Smooth muscle cell of the brain vasculature (primary cell): ENCODE measurements at regions not wholly inside any gene's neighbourhood (a gene's known extent, or its start where the extent isn't known, plus 50 kb on each side); places are given as distances from the start of the nearest gene placed in this dataset.
A peak's percentile ranks its signal among the peaks of the same experiment; 100 is the strongest.

Experiments used
- DNase-seq: peaks from one replicate; pipeline ENCODE4 v3.0.0-alpha.2; 2012; ENCODE audit warnings: low read depth, low spot score

- DNase-seq: no peak
Measured at GRCh38 chr15:62544446-62544845, 379.4 kb upstream of the C2CD4B start.

DNA sequence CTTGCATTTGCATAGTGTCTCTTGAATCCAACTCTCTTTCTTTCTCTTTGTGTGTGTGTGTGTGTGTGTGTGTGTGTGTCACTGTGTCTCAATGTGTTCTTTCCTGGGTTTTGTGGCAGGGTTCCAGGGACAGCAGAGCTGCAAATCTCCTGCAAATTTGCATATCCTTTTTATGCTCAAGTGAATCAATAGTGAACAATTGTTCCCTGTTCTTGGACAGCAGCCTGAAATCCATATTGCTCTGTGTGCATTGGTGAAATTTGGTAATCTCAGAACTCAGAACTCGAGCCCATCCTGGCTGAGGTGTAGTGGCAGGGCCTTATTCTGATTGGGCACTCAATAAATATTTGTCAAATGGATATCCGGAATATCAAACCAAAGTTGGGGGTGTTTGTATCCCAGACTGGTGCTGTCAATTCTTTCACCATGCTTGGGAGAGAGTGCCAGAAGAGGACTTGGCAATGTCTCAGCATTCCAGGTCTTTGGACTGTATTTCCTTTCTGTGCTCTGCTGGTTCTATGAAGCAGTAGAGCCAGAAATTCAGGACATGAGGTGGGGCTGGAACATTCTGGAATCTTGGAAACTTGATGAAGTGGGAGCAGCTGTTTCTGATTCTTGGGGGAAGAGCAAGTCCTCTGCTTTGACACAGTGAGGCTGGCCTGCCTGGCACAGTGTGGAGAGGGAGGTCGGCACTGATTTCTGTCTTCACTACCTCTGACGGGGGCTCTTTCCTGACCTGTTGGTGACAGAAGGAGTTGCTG is 380.6 kb upstream of the C2CD4B start:
- no peak for DNase-seq

- DNase-seq: no peak
Measured at GRCh38 chr15:62546628-62547027, 381.5 kb upstream of the C2CD4B start.

- DNase-seq: no peak
Measured at GRCh38 chr15:62547584-62547983, 382.5 kb upstream of the C2CD4B start.

DNA sequence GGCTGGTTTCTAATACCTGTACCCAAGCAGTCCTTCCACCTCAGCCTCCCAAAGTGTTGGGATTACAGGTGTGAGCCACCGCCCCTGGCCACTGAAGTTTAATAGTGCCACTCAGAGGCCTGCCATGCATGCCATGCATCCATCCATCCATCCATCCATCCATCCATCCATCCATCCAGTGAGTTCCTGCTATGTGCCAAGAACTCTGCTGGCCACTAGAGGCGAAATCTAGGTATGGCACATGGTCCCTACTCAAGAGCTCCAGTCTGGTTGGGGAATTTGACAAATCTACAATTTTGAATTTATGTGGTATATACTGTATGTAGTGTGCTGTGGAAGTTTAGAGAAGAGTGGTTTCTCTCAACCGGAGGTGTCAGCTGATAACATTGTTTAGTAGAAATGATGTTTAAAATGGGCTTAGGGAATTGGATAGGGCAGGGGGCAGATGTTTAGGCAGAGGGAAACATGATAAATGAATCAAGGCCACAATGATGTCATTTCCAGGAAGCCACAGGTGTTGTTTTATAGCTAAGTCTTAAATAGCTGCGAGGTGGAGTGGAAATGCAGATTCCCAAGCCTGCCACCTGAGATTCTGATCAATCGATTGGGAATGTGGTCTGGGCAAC is 384.4 kb upstream of the C2CD4B start:
- no peak for DNase-seq

- no peak for DNase-seq
Measured at GRCh38 chr15:62550106-62550505, 385.0 kb upstream of the C2CD4B start.

DNA sequence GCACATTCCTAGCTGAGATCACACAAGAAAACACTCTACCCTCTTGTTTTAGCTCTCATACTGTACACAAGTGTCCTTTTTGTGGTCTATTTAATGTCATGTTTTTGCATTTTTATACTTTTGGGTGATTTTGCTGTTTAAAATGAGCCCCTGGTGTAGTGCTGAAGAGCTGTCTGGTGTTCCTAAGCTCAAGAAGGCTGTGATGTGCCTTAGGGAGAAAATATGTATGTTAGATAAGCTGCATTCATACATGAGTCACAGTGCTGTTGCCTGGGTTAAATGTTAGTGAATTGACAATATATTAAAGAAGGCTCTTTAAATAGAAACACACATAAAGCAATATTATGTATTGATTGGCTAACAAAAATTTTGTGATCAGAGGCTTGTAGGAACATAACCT is 387.4 kb upstream of the C2CD4B start:
- DNase-seq: no peak

- DNase-seq: no peak
Measured at GRCh38 chr15:62553911-62554563, 389.0 kb upstream of the C2CD4B start.

GRCh38 chr15:62558640-62559380 is 393.7 kb upstream of the C2CD4B start:
- DNase-seq: no peak

- DNase-seq: no peak
Measured at GRCh38 chr15:62559381-62559733, 394.3 kb upstream of the C2CD4B start.

GRCh38 chr15:62561059-62561519 is 396.0 kb upstream of the C2CD4B start:
- no peak for DNase-seq

- no peak for DNase-seq
Measured at GRCh38 chr15:62561571-62561970, 396.5 kb upstream of the C2CD4B start.

DNA sequence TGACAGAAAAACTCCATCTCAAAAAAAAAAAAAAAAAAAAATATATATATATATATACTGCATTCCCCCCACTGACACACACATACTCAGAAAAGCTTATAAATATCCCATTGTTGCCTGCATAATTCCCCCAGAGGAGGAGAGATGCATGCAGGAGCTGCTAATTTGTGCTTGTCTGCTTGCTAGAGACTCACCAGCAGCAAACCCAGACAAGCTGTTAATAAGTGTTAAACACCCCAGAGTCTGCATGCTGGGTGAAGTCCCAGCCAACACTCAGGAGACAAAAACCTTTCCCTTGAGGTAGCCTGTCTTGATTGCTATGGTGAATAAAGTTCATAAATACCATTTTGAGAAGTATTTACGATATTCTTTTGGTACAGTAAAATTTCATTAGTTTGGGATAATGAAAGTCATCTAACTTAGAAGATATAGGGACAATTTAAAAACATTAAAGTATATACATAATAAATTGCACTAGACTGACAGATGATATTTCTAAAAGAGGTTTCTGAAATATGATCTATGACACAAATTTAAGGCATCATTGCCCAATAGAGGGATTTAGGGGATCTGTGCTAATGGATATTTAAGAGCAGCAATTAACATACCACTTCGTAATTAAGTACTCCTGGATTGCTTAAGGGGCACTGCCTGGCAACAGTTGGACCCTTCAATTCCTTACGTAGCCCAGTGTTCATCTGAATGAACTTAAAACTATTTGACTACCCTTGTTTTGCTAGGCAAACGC is 400.0 kb upstream of the C2CD4B start:
- no peak for DNase-seq

GRCh38 chr15:62565634-62566026 is 400.5 kb upstream of the C2CD4B start:
- no peak for DNase-seq

DNA sequence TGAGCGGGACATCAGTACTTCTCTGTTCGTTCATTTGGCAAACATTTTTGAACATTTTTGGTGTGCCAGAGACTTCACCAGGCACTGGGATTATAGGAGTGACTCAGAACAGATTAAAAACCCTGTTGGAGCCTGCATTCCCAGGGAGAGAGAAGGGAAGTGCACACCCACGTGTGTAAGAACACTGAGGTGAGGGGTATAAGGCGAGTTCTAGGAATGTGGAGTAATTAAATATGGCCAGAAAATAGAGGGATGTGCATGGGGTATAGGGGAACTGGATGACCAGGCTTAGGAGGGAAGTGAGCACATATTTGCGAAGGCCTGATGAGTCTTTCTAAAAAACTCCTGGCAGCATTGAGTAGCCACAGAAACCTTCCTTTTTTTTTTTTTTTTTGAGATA is 401.2 kb upstream of the C2CD4B start:
- no peak for DNase-seq

GRCh38 chr15:62567501-62567900 is 402.4 kb upstream of the C2CD4B start:
- DNase-seq: no peak

DNA sequence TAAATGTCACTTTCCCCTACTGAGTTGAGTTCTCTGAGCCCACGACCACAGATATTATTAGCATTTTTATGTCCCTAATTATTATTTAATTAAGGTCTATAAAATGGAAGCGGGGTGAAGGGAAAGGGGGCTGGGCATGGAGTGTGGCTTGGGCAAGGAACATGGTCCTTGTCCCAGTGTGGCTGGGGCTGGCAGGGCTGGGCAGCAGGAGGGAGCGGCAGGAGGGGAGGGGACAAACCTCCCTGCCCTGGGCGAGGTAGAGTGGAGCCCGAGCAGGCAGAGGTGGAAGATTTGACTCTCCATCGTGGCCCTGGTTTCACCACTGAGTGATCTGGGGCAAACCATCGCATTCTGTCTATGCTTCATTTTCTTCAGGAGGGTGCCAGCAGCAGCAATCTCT is 402.9 kb upstream of the C2CD4B start:
- DNase-seq: no peak

- DNase-seq: no peak
Measured at GRCh38 chr15:62568702-62569101, 403.6 kb upstream of the C2CD4B start.

DNA sequence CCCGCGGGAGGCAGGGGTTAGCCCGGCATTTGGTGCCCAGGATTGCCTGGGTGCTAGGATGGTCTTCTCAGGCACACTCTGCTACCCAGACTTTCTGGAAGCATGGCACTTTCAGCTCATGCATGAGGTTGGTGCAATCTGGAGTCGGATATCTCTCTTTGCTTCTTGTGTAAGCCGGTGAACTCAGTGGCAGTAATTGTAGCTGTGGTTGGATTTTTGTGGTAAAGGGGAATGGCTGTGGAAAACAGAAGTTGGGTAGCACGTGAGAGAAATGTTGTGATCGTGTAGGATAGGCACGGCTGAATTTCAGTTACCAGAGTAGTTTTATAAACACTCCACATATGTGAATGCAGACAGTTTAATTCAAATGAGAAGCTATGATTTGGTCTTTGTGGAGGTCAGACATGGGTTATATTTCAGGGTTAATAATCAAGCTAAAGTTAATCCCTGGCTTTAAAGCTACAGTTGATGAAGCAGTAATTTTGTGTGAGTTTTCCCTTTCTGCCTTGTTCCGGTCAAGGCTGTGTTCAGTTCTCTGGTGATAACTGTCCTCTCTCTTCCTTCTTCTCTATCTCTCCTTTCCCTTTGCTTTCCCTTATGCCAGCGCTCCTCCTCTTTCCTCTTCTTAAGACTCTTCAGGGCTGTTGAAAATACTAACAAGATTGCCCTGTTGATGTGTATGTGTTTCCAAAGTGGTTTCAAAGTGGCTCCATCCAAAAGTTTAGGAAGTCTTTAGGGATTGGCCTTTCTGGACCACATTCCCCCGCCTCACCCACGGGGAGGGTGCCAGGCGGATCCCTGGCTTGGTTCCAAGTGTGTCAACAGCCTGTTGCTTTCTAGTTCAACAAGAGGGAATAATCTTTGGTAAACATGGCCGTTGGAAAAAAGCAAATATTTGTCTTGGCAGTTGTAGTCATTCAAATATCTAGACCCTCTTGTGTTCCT is 404.6 kb upstream of the C2CD4B start:
- DNase-seq: peak; percentile 33

DNA sequence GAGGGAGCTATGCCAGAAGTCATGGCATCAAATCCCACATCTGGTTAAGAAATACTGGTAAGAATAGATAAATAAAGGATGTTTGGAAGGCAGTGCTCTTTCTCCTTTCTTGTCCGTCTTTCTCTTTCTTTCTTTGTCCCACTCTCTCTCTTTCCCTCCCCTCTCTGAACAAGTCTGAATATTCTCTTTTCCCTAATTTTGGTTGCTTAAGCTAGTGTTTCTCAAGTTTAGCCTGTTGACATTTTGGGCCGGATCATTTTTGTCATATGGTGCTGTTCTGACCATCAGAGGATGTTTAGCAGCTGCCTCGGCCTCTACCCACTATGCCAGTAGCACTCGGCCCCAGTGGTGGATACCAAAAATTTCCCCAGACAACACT is 405.3 kb upstream of the C2CD4B start:
- no peak for DNase-seq
